Pancreas (tissue), 10 donors: ENCODE measurements at regions not wholly inside any gene's neighbourhood (a gene's known extent, or its start where the extent isn't known, plus 50 kb on each side); places are given as distances from the start of the nearest gene placed in this dataset.

Experiments
- ATAC-seq, 4 donors: fragments of 200-7000 bp; cut with Tn5 transposase; one replicate each; pipeline versions ENCODE4 v1.8.0 to v1.9.1; 2020; ENCODE audit warnings: mild to moderate bottlenecking in 4 of 4, moderate library complexity in 4 of 4
- DNase-seq, 6 donors: peaks; one replicate each; pipeline ENCODE4 v3.0.0-alpha.2; 2020
- FAIRE-seq: peaks from 2 replicates; lab custom pipeline; 2012; peaks lifted over from hg19 to GRCh38; lab: Jason Lieb, UNC
- H3K27ac ChIP-seq, 4 donors: fragments of 200-600 bp; sonication (generic); 1 replicate in 3 of 4; 2 replicates in 1 of 4; pipeline versions ENCODE4 v1.5.0 to v1.8.0; 2020
- H3K27me3 ChIP-seq, 4 donors: fragments of 200-600 bp; one replicate each; pipeline ENCODE4 v1.8.0; 2021
- H3K36me3 ChIP-seq, 3 donors: fragments of 200-600 bp; sonication (generic) in 1 of 3; one replicate each; pipeline versions ENCODE4 v1.5.0 to v1.8.0; 2020 to 2021
- H3K4me1 ChIP-seq, 3 donors: fragments of 200-600 bp; one replicate each; pipeline ENCODE4 v1.8.0; 2021
- H3K4me3 ChIP-seq, 4 donors: fragments of 200-600 bp; sonication (generic) in 2 of 4; one replicate each; pipeline versions ENCODE4 v1.5.0 to v1.8.0; 2020 to 2021
- H3K9me3 ChIP-seq, 4 donors: fragments of 200-600 bp; one replicate each; pipeline ENCODE4 v1.8.0; 2021
- WGBS, 2 donors: extraction: QIAGEN DNeasy Blood & Tissue Kit; methylation state at CpG; one replicate each; pipeline ENCODE4 v1.1.7; 2013; 5-methylcytosine and 5-hydroxymethylcytosine counted together
- intact Hi-C, 3 donors: fragments of 100-400 bp; cut with DNase I; formaldehyde crosslinking; loops; one replicate each; pipeline versions ENCODE4 v1.11.1 to v1.14.2; 2022
- TF ChIP-seq, protein P1 (sequence below), 4 donors: fragments of 200-600 bp; sonication (generic) in 3 of 4; IDR thresholded peaks; one replicate each; pipeline versions ENCODE4 v1.5.0 to v1.8.0; 2021; ENCODE audit warnings: antibody characterized with exemption in 4 of 4
- donor health status: healthy with polysubstance abuse.
- donor health status: DM: no; HTN: no; CAD: no; lungs with moderate emphysema.
- donor health status: DM: no; HTN: no; CAD: no.
- donor health status: control.
- donor health status: control.
- donor health status: Bipolar disorder and iron deficiency.
- donor health status: DM: yes; HTN: yes; CAD: no.
- donor health status: DM: no; HTN: no; CAD: no.
- donor health status: DM: no; HTN: no; CAD: no.
- donor health status: DM: yes; HTN: yes; CAD: no.

DNA sequence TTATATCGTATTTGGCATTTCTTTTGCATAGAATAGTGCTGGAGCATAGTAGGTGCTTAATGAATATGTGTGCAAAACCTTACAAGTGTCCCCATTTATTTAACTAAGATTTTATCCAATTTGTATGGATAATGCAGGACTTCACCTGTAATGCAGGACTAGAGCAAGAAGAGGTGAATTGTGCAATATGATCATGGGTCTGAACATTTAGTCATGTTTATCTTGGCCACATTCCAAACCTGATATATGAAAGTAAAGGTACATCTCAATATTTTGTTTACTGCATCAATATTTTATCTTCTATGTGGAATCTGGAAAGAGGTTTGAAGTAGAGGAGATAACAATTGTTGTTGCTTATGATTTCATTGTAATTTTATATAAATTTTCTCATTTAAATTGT, 1626.7 kb upstream of the B3GALT2 start:
- intact Hi-C loops: no loop called here
- no peak overlapping the region for H3K4me3 ChIP-seq
- no peak for DNase-seq
- H3K27me3 ChIP-seq: no peaks in the 10 kb centered on the region
- no peak for FAIRE-seq
- no peaks in the 10 kb centered on the region for H3K4me1 ChIP-seq
- no peaks in the 10 kb centered on the region for H3K9me3 ChIP-seq
- no peak overlapping the region for H3K27ac ChIP-seq
- TF ChIP-seq, protein P1, sequence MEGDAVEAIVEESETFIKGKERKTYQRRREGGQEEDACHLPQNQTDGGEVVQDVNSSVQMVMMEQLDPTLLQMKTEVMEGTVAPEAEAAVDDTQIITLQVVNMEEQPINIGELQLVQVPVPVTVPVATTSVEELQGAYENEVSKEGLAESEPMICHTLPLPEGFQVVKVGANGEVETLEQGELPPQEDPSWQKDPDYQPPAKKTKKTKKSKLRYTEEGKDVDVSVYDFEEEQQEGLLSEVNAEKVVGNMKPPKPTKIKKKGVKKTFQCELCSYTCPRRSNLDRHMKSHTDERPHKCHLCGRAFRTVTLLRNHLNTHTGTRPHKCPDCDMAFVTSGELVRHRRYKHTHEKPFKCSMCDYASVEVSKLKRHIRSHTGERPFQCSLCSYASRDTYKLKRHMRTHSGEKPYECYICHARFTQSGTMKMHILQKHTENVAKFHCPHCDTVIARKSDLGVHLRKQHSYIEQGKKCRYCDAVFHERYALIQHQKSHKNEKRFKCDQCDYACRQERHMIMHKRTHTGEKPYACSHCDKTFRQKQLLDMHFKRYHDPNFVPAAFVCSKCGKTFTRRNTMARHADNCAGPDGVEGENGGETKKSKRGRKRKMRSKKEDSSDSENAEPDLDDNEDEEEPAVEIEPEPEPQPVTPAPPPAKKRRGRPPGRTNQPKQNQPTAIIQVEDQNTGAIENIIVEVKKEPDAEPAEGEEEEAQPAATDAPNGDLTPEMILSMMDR (IDR thresholded peaks at IDR 0.05): no peak
- WGBS, 2 donors: 32 to 46% methylated on average over 1 of the region's 1 CpG
- no peaks in the 10 kb centered on the region for H3K36me3 ChIP-seq
- no peak for ATAC-seq

GRCh38 chr1:194809665-194810064, 1623.3 kb upstream of the B3GALT2 start:
- DNase-seq (no peak), ATAC-seq (no peak), FAIRE-seq (no peak)
- intact Hi-C loops: no loop called here
- no peak overlapping the region for H3K27ac ChIP-seq
- WGBS, 2 donors: 53 to 67% methylated on average over 1 of the region's 1 CpG
- no peaks in the 10 kb centered on the region for H3K27me3 ChIP-seq
- H3K4me3 ChIP-seq: no peak overlapping the region
- no peaks in the 10 kb centered on the region for H3K36me3 ChIP-seq
- TF ChIP-seq, protein P1 (IDR thresholded peaks at IDR 0.05): no peak
- H3K4me1 ChIP-seq: no peaks in the 10 kb centered on the region
- H3K9me3 ChIP-seq: no peaks in the 10 kb centered on the region

- H3K4me3 ChIP-seq: no peak overlapping the region
- whole genome bisulfite sequencing, 2 donors: 42 to 54% methylated on average over 3 of the region's 3 CpGs
- H3K4me1 ChIP-seq: no peaks in the 10 kb centered on the region
- no peaks in the 10 kb centered on the region for H3K9me3 ChIP-seq
- FAIRE-seq: no peak
- no peaks in the 10 kb centered on the region for H3K36me3 ChIP-seq
- no peaks in the 10 kb centered on the region for H3K27me3 ChIP-seq
- TF ChIP-seq, protein P1 (IDR thresholded peaks at IDR 0.05): no peak
- no peak for ATAC-seq
- no peak for DNase-seq
- H3K27ac ChIP-seq: no peak overlapping the region
- intact Hi-C loops: no loop called here
These were observed 1622.8 kb upstream of the B3GALT2 start for GRCh38 chr1:194809215-194809614.

DNA sequence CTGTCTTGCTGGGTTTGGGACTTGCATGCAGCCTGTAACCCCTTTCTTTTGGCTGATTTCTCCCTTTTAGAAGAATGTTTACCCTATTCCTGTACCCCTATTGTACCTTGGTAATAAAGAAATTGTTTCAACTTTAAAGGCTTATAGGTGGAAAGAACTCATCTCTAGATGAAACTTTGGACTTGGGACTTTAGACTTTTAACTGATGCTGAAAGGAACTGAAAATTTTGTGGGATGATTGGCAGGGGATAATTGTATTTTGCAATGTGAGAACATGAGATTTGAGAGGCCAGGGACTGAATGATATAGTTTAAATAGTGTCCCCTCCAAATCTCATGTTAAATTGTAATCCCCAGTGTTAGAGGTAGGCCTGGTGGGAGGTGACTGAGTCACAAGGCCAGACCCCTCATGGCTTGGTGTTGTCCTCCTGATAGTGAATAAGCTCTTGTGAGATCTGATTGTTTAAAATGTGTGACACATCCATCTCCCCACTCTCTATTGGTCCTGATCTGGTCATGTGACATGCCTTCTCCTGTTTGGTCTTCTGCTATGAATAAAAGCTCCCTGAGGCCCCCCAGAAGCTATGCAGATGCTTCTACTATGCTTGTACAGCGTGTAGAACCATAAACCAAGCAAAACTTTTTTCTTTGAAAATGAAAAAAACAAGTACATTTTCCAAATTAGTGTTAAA, 1621.3 kb upstream of the B3GALT2 start:
- TF ChIP-seq, protein P1 (IDR thresholded peaks at IDR 0.05): no peak
- intact Hi-C loops: no loop called here
- 35 to 42% methylated on average over 1 of the region's 1 CpG for WGBS, 2 donors
- no peak for DNase-seq
- H3K4me1 ChIP-seq: no peaks in the 10 kb centered on the region
- no peaks in the 10 kb centered on the region for H3K9me3 ChIP-seq
- no peak for ATAC-seq
- H3K36me3 ChIP-seq: no peaks in the 10 kb centered on the region
- H3K4me3 ChIP-seq: no peak overlapping the region
- FAIRE-seq: no peak
- no peak overlapping the region for H3K27ac ChIP-seq
- no peaks in the 10 kb centered on the region for H3K27me3 ChIP-seq

DNA sequence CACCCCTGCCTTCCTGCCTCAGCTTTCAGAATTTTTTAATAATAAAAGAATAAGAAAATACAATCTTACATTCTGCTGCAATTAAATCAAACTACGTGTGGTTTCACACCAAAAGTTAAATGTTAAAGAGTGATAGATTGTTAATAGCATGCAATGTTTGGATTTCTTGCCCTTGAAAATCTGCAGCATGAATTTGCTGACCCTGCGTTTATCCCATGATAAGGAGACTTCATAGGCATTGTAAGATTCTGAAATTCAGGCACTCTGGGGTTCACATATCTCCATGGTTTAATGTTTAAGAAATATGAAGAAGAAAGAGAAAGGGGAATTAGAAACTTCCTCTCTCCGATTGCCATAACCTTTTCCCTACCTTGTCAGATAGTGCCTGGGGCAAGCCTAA, 1616.2 kb upstream of the B3GALT2 start:
- no peaks in the 10 kb centered on the region for H3K36me3 ChIP-seq
- DNase-seq (no peak), FAIRE-seq (no peak), ATAC-seq (no peak)
- WGBS, 2 donors: 18 to 22% methylated on average over 3 of the region's 3 CpGs
- intact Hi-C loops: no loop called here
- no peaks in the 10 kb centered on the region for H3K4me1 ChIP-seq
- TF ChIP-seq, protein P1 (IDR thresholded peaks at IDR 0.05): no peak
- H3K4me3 ChIP-seq: no peak overlapping the region
- H3K27ac ChIP-seq: no peak overlapping the region
- no peaks in the 10 kb centered on the region for H3K27me3 ChIP-seq
- H3K9me3 ChIP-seq: no peaks in the 10 kb centered on the region
